ENCODE measurements at regions not wholly inside any gene's neighbourhood (a gene's known extent, or its start where the extent isn't known, plus 50 kb on each side); places are given as distances from the start of the nearest gene placed in this dataset.
"Not testable (repeated sequence)": the region's sequence is repeated elsewhere in the genome, so short reads cannot be mapped to it uniquely, and the experiment has no call there.

DNA sequence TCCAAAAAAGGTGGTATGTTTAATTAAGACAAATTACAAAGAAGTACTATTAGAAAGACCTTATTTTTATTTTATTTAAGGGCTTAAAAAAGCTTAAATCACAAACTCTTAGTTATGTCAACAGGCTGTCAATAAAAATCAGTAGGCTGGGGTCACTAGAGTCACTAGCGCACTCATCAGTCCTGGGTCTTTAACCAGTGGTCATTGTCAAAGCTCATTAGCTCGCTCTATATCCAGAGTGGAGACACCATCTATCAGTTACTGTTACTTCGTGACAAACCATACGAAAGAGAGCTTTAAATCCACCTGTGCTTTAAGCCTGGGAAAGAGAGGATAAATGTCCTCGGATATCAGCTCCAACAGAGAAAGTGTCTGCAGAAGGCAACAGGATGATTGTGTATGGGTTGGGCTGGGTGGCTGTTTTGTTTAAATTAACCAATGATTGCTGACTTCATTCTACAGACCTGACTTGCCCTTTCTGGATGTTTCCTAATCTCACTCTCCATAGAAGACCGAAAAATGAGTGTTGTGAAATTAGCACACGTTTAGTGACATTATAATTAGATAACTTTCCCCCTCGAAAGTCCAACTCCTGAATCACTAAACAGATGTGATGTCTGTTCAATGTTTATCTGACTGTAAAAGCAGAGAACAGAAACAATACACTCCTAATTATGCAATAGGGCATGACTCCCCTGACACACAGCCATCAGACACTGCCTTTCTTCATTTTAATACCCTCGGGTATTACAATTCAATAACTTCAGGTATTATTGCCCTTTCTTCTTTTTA lies 123.6 kb upstream of the TNPO1 start:
- DNase-seq = no peak

DNA sequence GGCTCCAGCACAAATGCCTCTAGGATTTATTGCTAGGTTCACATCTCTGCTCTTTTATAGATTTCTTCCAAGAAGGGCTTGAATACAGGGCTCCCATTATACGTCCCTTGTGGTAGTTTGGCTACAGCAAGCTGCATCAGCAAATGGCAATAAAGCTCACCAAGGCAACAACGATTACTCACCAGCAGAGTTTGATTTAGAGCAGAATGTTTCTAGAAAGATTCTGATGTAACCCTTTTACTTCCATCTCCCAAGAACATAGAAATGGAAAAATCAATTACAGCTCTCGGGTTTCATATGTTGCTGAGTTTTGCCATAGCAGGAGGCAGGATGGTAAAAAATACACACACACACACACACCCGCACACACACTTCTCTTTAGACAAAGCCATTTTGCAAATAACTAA lies 124.2 kb upstream of the TNPO1 start:
- DNase-seq = no peak

GRCh38 chr5:72691751-72692150 lies 124.7 kb upstream of the TNPO1 start:
- DNase-seq = peak in 1 of 2 experiments; percentile 3

- DNase-seq = no peak
These were observed 127.5 kb upstream of the TNPO1 start for GRCh38 chr5:72688916-72689315.

DNA sequence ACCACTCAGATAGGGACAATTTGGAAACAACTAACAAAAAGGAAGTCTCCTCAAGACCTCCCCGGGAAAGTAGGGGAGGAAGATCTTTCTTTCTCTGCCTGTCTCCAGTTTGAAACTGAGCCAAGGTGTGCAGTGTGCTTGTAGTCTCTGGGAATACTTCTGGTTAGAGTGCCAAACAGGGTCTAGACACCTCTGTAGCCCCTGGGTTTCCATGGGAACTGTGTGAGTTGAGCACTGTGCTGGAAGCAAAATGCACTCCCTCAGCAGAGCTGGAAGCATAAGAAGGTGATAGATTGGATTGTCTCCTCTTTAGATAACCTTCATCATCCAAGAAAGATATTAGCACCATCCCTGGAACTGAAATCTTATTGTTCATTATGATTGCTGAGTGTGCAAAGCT lies 129.2 kb upstream of the TNPO1 start:
- DNase-seq = no peak

DNA sequence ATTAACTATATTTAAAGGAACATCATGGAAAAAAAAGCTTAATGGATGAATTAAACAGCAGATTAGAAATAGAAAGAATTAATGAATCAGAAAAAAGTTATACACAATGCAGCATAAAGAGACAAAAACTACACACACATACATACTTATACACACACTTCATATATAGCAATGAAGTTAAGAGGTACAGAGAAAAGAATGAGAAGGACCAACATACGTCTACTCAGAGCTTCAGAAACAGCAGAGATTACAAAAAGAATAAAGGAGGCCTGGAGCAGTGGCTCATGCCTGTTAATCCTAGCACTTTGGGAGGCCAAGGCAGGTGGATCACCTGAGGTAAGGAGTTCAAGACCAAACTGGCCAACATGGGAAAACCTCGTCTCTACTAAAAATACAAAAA lies 133.9 kb upstream of the TNPO1 start:
- DNase-seq = no peak

- no peak for DNase-seq
These were observed 134.7 kb upstream of the TNPO1 start for GRCh38 chr5:72681781-72682180.

GRCh38 chr5:72677447-72677846 lies 139.0 kb upstream of the TNPO1 start:
- no peak for DNase-seq

DNA sequence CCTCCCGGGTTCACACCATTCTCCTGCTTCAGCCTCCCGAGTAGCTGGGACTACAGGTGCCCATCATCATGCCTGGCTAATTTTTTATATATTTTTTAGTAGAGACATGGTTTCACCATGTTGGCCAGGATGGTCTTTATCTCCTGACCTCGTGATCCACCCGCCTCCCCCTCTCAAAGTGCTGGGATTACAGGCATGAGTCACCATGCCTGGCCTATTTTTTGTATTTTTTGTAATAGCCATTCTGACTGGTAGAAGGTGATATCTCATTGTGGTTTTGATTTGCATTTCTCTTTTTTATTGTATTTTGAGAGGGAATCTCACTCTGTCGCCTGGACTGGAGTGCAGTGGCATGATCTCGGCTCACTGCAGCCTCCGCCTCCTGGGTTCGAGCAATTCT lies 139.6 kb upstream of the TNPO1 start:
- DNase-seq = not testable (repeated sequence)

GRCh38 chr5:72673623-72674022 lies 142.8 kb upstream of the TNPO1 start:
- no peak for DNase-seq

DNA sequence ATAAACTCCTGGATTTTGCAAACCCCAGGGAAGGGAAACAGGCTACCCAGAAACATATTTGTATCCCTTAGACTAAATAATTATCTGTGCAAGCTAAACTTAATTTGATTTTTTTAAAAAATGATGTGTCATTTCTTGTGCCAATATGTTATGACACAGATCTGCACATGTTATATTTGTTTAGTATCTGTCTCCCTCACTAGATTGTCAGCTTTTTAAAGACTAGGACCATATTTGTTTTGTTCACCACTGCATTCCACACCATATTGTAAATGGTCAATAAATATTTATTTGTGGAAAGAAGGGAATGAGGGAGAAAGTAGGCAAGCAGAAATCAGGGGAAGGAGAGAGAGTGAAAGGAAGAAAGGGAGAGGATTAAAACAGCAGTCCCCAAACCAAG lies 143.3 kb upstream of the TNPO1 start:
- DNase-seq = no peak

GRCh38 chr5:72667708-72668107 lies 148.8 kb upstream of the TNPO1 start:
- no peak for DNase-seq

GRCh38 chr5:72662936-72663335 lies 153.5 kb upstream of the TNPO1 start:
- DNase-seq = no peak

GRCh38 chr5:72662305-72662704 lies 154.2 kb upstream of the TNPO1 start:
- no peak for DNase-seq

DNA sequence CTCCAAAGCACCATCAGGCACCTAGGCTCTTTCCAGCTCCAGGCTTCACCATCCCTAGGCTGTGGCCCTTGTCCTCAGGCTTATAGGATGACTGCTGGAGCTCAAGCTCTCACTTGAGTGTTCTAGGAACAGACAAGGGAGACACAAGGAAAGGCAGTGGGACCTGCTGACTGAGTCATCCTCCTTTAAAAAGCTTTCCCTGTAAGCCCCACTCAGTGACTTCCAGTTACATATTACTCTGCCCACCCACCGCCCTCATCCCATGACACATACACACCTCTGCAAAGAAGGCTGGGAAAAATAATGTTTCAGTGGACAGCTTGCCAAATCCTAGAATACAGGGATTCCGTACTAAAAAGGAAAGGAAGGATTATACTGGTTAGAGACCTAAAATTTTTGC lies 154.2 kb upstream of the ZNF366 start:
- DNase-seq = no peak

GRCh38 chr5:72659726-72660125 lies 152.5 kb upstream of the ZNF366 start:
- DNase-seq = no peak

DNA sequence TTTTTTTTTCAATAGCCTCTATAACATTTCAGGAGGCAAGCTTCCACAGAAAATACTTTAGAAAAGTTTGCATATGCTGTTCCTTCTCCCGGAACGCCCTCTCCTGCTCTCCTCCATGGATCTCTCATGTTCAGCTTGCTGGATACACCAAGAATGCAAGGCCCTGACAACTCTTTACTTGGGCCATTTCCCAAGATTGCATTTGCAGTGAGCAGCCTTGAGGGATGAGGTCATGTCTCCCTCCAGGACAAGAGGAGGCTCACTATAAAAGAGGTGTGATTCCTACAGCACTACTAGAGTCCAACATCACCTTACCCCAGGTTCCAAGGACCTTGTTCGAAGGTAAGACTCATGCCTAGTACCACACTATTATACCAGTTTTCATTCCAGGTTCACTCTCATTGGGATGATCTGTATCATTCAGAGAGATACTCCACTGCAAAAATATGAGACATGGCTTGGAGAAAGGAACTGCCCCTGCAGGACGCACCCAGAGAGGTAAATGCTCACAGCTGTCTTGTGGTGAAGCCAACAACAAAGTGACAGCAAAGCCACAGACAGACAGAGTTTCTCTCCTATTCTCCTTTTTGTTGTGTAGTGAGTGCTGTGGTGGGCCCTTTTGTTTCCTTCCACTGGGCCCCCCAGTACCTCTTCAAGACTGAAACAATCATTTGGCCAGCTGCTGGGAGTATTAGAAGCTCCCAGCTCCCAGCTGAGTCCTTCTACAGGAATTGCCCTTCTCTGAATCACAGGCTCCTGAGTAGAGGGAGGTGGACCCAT lies 151.7 kb upstream of the ZNF366 start:
- no peak for DNase-seq

DNA sequence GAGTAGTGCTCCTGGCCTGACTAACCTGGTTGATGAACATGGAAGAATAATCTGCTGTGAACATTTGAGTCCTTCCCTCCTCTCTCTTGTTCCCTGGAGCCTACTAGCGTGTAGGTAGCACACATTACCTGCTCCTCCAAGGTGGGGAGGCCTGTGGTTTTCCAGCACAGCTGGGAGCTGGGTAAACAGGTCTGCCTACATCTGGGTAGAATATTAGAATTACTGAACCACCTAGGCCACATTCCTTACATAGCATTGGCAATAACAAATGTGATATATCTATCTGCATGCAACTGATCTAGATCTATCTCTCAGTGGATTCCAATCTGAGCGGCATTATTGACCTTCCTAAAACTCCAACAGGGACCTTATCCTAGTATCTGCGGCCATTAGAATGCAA lies 151.0 kb upstream of the ZNF366 start:
- no peak for DNase-seq

DNA sequence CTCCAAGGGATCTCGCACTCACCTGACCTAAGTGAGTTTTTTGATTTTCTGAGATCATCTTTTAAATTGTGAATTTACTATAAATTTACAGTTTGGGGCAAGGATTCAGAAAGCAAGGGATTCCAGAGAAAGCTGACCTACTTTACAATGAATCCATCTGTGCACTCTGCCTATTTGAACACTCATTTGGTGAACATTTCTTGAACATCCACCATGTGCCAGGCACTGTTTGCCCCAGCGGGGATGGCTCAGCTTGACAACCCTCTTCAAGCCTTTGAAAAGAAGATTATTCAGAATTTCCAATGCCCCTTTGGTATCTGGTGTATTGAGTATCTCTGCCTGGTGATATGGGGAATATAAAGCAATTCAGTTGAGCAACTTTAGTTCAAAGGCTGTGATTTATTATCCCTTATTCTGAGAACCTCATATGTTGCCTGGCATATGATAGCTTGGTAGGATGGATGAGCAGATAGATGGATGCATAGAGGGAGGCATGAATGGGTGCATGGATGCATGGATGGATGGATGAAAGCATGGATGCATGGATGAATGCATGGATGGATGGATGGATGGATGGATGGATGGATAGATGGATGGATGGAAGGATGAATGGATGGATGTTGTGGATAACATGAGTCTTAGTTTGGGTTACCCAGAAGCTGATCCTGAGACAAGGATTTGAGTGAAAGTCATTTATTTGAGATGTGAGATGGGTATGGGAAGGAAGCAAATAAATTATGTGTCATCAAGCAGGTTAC lies 149.7 kb upstream of the ZNF366 start:
- DNase-seq = no peak

GRCh38 chr5:72656331-72656730 lies 149.1 kb upstream of the ZNF366 start:
- no peak for DNase-seq

DNA sequence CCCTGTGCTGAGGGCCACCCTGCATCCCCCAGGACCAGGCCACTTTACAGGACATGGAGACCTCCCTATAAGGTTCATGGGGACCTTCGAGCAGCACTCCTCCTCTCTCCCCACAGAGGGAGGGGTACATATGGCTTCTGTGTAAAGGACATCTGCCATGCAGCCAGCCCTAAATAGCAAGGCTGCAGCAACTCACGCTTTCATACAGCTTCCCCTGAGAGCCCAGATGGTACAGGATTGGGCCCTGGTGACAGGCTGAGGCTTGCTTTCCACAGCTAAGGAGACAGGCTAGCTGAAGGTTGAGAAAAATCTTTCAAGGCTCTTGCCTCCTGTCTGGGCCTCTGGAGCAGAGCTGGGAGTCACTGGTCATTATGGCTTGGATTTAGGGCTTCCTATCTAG lies 147.0 kb upstream of the ZNF366 start:
- peak; percentile 77 to 95 for DNase-seq

GRCh38 chr5:72653586-72653985 lies 146.4 kb upstream of the ZNF366 start:
- peak in 1 of 2 experiments; percentile 19 for DNase-seq

DNA sequence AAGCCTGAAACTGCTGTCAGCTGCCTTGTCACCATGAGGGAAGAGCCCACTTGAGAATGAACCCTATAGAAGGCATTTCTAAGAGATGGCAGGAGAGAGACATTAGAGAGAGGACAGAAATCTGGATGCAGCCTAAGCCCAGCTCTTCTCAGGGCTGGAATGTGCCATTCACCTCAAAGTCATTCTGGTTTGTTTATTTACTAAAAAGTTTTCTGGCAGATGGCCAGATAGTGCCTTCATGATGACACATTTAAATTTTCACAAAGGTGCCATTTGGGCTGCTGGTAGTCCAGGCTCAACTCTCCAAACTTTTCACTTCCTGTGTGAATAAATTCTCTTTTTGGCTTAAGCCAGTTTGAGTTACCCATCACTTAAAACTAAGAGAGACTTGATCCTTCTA lies 144.6 kb upstream of the ZNF366 start:
- no peak for DNase-seq

DNA sequence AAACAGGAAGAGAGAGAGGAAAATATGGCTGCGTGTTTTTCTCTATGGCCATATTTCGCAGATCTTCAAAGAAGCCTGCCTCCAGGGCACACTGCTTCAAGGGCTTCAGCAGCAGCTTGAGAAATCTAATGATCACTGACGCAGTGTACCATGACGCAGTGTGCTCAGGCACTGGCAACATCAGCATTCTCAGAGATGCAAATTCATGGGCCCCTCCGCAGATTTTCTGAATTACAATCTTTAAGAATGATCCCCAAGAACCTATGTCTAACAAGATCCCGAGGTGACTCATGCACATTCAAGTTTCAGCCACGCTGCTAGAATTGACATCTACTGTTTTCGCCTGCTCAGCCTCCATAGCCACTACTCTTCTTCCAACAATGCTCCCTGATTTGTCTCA lies 143.9 kb upstream of the ZNF366 start:
- no peak for DNase-seq
